Superior temporal gyrus (tissue), 1 donor: ENCODE measurements at regions not wholly inside any gene's neighbourhood (a gene's known extent, or its start where the extent isn't known, plus 50 kb on each side); places are given as distances from the start of the nearest gene placed in this dataset.

Experiments used
- DNase-seq: peaks from one replicate; pipeline ENCODE4 v3.0.0-alpha.2; 2016; ENCODE audit errors: extremely low spot score

DNA sequence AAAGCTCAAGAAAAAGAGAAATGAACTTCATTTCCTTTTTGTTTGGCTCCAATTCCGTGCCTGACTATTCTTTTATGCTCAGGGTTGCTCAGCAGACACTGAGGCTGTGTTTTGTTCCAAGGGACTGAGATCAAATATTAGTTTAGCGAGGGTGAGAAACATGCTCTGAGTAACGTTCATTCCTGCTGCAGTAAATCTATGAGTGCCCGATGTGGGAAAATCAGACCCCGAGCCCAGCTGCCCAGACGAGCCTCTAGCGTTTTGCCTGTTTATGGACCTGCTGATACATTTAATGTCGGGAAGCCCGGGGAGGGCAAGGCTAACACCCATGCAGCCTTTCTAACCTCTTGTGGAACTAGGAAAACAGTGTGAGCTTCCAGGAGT lies 119.2 kb downstream of the VAPA start:
- no peak for DNase-seq

- DNase-seq = no peak
Measured at GRCh38 chr18:10035281-10035991, 121.6 kb downstream of the VAPA start.

DNA sequence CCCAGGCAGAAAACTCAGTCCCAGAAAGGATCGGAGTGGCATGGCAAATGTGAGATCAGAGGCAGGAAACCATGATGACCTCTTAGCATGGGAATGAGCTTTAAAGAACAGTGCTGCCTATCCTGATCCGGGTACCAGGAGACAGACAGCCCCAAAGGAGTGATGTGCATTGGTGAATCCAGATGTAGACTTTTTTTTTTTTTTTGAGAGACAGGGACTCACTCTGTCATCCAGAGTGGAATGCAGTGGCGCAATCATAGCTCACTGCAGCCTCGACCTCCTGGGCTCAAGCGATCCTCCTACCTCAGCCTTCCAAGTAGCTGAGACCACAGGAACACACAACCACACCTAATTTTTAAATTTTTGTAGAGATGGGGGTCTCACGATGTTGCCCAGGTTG lies 122.7 kb downstream of the VAPA start:
- no peak for DNase-seq

- no peak for DNase-seq
Measured at GRCh38 chr18:10037181-10037580, 123.4 kb downstream of the VAPA start.

DNA sequence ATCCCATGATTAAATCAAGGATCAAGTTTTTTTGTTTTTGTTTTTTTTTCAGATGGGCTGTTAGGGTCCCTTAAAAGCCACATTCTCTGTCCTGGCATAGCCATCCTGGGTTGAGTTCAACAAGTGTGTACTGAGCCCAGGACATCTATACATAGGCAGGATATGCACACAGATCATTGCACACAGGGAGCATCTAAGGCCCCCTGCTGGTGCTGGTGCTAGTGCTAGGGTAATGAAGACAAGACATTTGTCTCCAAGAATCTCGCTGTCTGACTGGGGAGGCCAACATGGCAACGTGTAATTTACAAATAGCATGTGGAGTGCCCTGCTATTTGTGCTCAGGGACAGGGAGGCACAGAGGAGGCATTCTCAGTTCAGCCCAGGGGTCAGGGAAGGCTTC lies 124.5 kb downstream of the VAPA start:
- DNase-seq = no peak

DNA sequence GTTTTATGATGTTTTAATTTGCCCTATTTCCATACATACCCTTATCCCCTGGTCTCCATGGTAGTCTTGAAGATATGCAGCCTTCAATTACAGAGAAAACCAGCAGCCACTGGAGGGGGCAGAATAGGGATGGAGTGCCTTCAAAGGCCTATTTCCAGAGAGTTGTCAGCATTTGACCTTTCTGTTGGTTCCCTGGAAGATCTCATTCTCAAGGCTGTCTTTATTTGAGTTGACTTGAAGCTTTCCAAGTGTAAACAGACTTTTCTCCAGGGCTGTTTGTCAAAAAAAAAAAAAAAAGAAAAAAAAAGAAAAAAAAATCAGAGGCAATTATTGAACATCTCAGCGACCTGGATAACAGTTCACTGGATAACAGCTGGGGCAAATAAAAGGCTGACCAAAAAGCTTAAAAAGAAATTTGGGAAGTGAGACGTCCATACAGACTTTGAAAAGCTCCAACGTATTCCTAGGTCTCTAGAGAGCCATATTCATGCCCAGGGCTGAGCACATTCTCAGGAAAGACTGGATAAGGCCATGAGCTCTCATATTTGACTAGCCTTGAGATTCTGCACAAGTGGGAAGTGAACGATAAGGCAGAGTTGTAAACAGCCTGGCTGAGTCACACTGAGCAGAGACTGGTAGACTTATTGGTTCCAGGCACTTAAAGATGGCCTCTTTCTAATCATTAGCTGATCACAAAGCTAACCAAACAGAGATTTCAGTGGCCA lies 126.6 kb downstream of the VAPA start:
- DNase-seq = no peak

GRCh38 chr18:10041180-10041579 lies 127.4 kb downstream of the VAPA start:
- no peak for DNase-seq

DNA sequence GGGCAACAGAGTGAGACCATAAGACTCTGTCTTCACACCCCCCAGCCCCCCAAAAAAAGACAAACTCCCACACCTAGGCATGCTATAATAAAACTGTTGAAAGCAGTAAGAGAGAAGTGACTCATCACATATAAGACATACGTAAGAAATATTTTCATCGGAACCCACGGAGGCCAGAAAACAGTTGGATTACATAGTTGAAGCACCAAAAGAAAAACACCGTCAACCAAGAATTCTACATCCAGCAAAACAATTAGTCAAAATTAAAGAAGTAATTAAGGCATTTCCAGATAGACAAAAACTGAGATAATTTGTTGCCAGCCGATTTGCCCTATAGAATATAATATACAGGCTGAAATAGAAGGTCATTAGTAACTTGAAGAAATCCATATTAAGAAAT lies 128.7 kb downstream of the VAPA start:
- no peak for DNase-seq

DNA sequence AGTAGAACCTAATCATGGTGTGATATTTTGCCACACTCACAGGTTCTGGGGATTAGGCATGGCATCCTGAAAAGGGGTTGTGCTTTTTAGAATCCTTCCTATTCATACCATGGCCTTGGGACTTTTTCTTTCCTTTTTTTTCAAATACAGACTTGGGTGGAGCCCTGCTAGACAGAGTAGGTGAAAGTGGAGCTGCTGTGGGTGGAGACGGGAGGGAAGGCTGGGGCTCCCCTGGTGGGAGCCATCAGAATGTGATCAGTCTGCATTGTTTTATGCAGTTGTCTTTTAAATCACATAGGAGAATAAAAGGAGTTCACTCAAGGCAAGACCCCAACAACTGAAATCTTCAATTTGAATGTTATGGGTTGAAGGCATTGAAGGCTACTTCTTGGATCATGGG lies 130.2 kb downstream of the VAPA start:
- no peak for DNase-seq

GRCh38 chr18:10045296-10045891 lies 131.6 kb downstream of the VAPA start:
- peak; percentile 64 for DNase-seq

GRCh38 chr18:10046178-10046807 lies 132.5 kb downstream of the VAPA start:
- no peak for DNase-seq

DNA sequence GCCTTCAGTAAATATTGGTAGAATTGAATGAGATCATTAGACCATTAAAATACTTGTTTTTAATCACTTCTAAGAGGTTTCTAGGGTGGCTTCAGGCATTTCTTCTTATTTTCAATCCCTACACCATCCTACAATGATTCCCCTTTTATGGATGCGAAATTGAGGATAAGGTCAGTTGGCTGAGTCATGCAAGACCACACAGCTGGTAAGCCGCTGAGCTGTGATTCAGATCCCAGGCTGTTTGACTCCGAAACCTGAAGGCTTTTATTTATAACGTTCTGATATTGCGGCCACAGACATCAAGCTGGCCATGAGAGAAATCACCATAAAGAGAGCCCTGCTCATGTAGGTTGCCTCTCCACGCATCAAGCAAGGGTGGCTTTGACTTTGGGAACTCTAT lies 133.4 kb downstream of the VAPA start:
- no peak for DNase-seq

- DNase-seq = no peak
Measured at GRCh38 chr18:10049747-10050146, 135.9 kb downstream of the VAPA start.

DNA sequence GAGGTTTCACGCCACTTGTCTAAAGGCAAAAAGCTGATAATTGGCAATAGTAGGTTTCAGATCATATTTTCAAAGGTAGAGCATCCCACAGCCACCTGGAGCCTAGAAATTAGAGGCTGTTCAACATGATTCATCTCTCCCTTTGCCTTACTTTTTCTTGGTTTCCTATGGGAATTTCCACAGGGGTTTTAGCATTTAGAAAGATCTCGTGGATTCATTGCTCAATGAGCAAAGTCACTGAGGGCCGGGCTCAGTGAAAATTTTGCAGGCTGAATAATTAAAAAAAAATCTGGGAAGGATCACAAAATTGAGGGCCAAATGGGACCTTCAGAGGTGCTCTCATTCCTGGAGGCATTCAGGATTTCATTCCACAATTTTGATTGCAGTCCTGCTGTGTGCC lies 137.1 kb downstream of the VAPA start:
- no peak for DNase-seq

DNA sequence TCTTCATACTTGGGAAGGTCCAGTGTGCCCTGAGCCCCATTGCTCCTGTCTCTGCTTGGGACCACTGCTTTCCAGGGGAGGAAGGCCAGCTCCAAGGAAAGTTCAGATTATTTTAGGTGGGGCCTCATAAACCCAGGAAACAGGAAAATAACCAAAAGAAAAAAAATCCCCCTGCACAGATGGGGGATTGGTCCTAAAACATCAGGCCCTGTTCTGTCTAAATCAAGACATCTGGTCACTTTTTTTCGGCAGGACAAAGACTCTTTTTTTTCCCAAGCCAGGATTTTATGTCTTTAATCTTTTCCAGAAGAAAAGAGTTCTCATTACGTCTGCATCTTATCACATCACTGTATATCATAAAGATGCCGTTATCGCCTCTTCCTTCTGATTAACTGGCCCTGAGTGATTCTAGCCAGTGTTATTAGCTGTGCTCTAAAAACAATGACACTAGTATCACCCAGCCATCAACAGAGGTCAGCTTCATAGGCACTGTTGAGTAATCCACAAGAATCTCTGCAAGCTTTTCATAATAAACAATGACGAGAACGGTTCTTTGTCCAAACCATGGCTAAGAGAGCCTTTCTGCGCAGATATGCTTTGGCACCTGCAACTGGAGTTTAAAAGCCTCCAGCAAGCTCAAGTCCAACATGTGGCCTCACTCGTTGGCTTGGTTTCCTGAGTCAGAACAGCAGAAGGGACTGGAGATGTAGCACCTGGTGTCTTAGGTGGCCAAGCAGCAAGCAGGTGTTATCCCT lies 138.2 kb downstream of the VAPA start:
- peak; percentile 95 for DNase-seq

- no peak for DNase-seq
Measured at GRCh38 chr18:10052871-10053270, 139.1 kb downstream of the VAPA start.

DNA sequence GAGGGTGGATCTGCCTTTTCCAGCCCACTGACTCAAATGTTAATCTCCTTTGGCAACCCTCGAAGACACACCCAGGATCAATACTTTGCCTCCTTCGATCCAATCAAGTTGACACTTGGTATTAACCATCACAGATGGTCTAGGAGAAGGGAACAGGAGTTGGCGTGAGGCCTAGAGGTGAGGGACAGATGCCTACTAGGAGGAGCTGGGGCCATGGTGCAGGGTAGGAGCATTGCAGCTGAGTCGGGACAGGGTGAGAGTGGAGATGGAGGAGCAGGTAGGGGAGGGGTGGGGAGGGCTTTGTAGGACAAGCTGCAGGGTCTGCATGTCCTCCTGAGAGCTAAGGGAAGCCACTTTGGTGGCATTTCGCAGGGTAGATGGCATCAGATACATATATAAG lies 140.0 kb downstream of the VAPA start:
- DNase-seq = no peak

DNA sequence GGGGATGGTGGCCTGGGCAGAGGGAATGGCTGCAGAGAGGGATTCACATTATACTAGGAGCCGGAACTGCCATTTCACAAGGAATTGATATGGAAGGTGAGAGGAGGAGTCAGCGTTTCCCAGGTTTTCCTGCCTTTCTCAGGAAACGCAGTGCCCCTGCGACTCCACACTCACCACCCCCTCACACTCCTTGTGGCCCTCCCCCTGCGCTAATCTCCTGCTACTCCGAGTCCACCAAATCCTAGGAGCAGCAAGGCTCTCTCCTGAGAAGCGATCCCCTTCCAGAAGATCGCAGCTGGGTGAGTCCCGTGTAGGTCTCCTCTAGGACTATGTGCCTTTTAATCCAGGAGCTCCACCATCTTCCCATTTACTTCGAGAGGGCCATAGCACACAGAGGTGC lies 140.6 kb downstream of the VAPA start:
- DNase-seq = no peak

- DNase-seq = no peak
Measured at GRCh38 chr18:10055125-10055750, 141.4 kb downstream of the VAPA start.

GRCh38 chr18:10056506-10056905 lies 142.7 kb downstream of the VAPA start:
- DNase-seq = no peak

- no peak for DNase-seq
Measured at GRCh38 chr18:10057401-10057893, 143.6 kb downstream of the VAPA start.
